BJ (cell line): ENCODE measurements at regions not wholly inside any gene's neighbourhood (a gene's known extent, or its start where the extent isn't known, plus 50 kb on each side); places are given as distances from the start of the nearest gene placed in this dataset.

Source experiments
- CTCF ChIA-PET: fragments of 350-600 bp; formaldehyde crosslinking; extraction: SDS; loops from one replicate; lab custom pipeline; 2021; ENCODE audit warnings: antibody characterized with exemption, inconsistent platforms; lab: Yijun Ruan, JAX
- POLR2A ChIA-PET: fragments of 300-600 bp; sonication (Branson Sonifier 250); formaldehyde crosslinking; extraction: SDS; loops from one replicate; lab custom pipeline; 2021; ENCODE audit warnings: antibody characterized with exemption; lab: Charles Lee
- DNase-seq: peaks from one replicate; pipeline ENCODE4 v3.0.0-alpha.2; 2011; ENCODE audit warnings: low read depth
- H3K27me3 ChIP-seq: 2 replicates; pipeline ENCODE4 v1.6.0; 2011; ENCODE audit warnings: low read length; ENCODE audit not compliant: control insufficient read depth, insufficient read depth
- H3K36me3 ChIP-seq: 2 replicates; pipeline ENCODE4 v1.5.1; 2011; ENCODE audit warnings: low read length; ENCODE audit not compliant: control insufficient read depth, insufficient read depth
- H3K4me3 ChIP-seq: 2 replicates; pipeline ENCODE4 v1.5.1; 2011; ENCODE audit warnings: low read depth, mild to moderate bottlenecking, control low read depth, low read length
- TF ChIP-seq, protein P1 (sequence below): IDR thresholded peaks from 2 replicates; pipeline ENCODE4 v1.5.1; 2011; ENCODE audit warnings: low read depth, mild to moderate bottlenecking, control low read depth, inconsistent platforms, low read length, moderate library complexity; ENCODE audit not compliant: insufficient read depth

DNA sequence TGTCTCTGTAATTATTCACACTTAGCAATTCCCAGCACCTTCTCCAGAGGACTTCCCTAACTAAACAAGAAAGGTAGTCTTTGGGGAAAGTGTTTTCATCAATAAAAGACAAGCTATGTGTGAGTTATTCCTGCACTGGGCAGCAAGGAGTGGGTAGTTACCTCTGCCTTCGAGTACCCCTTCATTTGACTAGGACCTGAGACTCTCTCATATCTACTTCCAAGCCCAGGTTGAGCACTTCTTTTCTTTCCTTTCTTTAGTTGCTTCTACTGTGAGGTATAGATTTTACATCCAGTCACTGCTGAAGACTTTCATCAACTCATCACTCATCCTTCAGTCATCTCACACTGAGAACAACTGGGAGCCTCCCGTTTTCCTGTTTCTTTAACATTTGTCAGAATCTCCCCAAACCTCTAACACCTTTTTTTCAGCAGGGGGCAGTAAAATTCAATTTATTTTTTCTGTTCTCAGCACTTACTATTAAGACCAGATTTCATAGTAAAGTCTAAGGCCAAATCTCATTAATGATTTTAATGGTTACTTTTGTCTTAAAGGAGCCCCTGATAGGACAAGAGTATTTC, 80.1 kb upstream of the PRSS1 start:
- Histone ChIP-seq H3K4me3 (no peak overlapping the region), H3K36me3 (no peaks in the 10 kb centered on the region), H3K27me3 (no peaks in the 10 kb centered on the region)
- ChIA-PET POLR2A (no interaction called here), CTCF (no interaction called here)
- no peak for DNase-seq
- TF ChIP-seq, protein P1, sequence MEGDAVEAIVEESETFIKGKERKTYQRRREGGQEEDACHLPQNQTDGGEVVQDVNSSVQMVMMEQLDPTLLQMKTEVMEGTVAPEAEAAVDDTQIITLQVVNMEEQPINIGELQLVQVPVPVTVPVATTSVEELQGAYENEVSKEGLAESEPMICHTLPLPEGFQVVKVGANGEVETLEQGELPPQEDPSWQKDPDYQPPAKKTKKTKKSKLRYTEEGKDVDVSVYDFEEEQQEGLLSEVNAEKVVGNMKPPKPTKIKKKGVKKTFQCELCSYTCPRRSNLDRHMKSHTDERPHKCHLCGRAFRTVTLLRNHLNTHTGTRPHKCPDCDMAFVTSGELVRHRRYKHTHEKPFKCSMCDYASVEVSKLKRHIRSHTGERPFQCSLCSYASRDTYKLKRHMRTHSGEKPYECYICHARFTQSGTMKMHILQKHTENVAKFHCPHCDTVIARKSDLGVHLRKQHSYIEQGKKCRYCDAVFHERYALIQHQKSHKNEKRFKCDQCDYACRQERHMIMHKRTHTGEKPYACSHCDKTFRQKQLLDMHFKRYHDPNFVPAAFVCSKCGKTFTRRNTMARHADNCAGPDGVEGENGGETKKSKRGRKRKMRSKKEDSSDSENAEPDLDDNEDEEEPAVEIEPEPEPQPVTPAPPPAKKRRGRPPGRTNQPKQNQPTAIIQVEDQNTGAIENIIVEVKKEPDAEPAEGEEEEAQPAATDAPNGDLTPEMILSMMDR, result peak; percentile 29; the same call in 1 of the 2 replicates

DNA sequence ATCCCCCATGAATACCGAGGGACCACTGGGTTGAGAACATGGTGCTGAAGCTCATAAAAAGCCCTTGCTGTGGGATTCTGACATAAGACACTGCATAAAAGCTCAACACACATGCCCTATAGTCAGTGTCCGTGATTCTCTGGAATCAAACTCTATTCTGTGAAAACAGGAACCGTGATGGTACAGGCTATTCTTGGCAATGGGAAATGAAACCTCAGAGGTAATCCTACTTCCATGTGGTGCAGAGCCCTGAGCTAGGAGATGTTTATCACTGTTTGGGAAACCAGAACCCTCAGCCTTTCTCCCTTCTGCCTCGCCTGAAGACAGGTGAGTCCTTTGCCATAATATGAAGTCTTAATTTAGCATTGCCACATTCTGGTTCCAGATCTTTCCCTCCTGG, 80.8 kb upstream of the PRSS1 start:
- CTCF ChIA-PET, result no interaction called here
- no peaks in the 10 kb centered on the region for H3K36me3 ChIP-seq
- POLR2A ChIA-PET, result no interaction called here
- no peak for DNase-seq
- H3K27me3 ChIP-seq, result no peaks in the 10 kb centered on the region
- TF ChIP-seq, protein P1, result no peak
- H3K4me3 ChIP-seq, result no peak overlapping the region

GRCh38 chr7:142657376-142657775, 91.9 kb upstream of the PRSS1 start:
- no peak for DNase-seq
- ChIA-PET CTCF (no interaction called here), POLR2A (no interaction called here)
- no peaks in the 10 kb centered on the region for H3K36me3 ChIP-seq
- no peaks in the 10 kb centered on the region for H3K27me3 ChIP-seq
- TF ChIP-seq, protein P1, result no peak
- H3K4me3 ChIP-seq, result no peak overlapping the region

DNA sequence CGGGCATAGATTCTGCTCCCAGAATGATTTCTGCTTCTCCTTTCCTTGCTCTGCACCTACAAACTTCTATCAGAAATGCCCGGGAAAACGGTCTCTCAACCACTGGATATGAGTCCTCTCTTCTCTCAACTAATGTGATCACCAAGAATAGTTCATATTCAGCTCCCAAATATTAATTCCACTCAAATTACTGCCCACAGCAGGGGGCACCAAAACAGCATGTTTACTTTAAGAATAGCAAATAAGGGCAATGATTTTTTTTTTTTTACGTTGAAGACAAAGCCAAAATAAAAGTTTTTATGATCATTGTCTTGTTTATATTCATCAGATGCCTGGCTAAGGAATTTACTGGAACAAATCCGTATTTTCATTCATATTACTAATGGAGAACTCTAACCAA, 94.9 kb upstream of the PRSS1 start:
- no peak overlapping the region for H3K4me3 ChIP-seq
- H3K27me3 ChIP-seq, result no peaks in the 10 kb centered on the region
- no peaks in the 10 kb centered on the region for H3K36me3 ChIP-seq
- ChIA-PET CTCF (interaction anchor here (0.5 to 0.6 kb wide), 3 partner anchors 18 to 120 kb away, joined by 3 read pairs; no protein-coding TSS in a partner anchor), POLR2A (no interaction called here)
- no peak for DNase-seq
- TF ChIP-seq, protein P1, result no peak

GRCh38 chr7:142647749-142648148, 101.5 kb upstream of the PRSS1 start:
- Histone ChIP-seq H3K4me3 (no peak overlapping the region), H3K27me3 (peaks cover 6% of the 10 kb centered on the region), H3K36me3 (no peaks in the 10 kb centered on the region)
- TF ChIP-seq, protein P1, result no peak
- ChIA-PET POLR2A (no interaction called here), CTCF (no interaction called here)
- DNase-seq, result no peak
